PC-9 (cell line): ENCODE measurements at regions not wholly inside any gene's neighbourhood (a gene's known extent, or its start where the extent isn't known, plus 50 kb on each side); places are given as distances from the start of the nearest gene placed in this dataset.
"Not testable (repeated sequence)": the region's sequence is repeated elsewhere in the genome, so short reads cannot be mapped to it uniquely, and the experiment has no call there.

Source experiments
- BruUV-seq: library from RNA; stranded (reverse); fragments of 400-500 nt; replicated peaks from 2 replicates; lab custom pipeline; 2021; lab: Mats Ljungman, UMichigan
- CTCF ChIA-PET: fragments of 300-600 bp; sonication (Branson Sonifier 250); formaldehyde crosslinking; loops from one replicate; lab custom pipeline; 2022; ENCODE audit warnings: antibody characterized with exemption; lab: Charles Lee
- POLR2A ChIA-PET: fragments of 300-600 bp; sonication (Branson Sonifier 250); formaldehyde crosslinking; loops from one replicate; lab custom pipeline; 2022; ENCODE audit warnings: antibody characterized with exemption; ENCODE audit not compliant: unreplicated experiment; lab: Charles Lee
- DNase-seq, 2 experiments: peaks; one replicate each; pipeline versions ENCODE4 v3.0.0 to v3.0.0-alpha.2; 2015 to 2022; ENCODE audit warnings: mixed read lengths in 1 of 2
- H2AFZ ChIP-seq: fragments of 200-600 bp; sonication (generic); 2 replicates; pipeline ENCODE4 v1.8.1; 2017; ENCODE audit warnings: antibody characterized with exemption
- H3F3A ChIP-seq: fragments of 200-600 bp; sonication (generic); 2 replicates; pipeline ENCODE4 v1.8.1; 2017; ENCODE audit warnings: antibody characterized with exemption, mild to moderate bottlenecking, low read depth; ENCODE audit not compliant: insufficient read depth
- H3K27ac ChIP-seq: fragments of 200-600 bp; sonication (generic); 2 replicates; pipeline ENCODE4 v1.6.1; 2016; ENCODE audit warnings: mixed run types
- H3K27me3 ChIP-seq: fragments of 200-600 bp; sonication (generic); 2 replicates; pipeline ENCODE4 v1.6.1; 2016; ENCODE audit warnings: low read depth, mixed run types; ENCODE audit not compliant: insufficient read depth
- H3K36me3 ChIP-seq: fragments of 200-600 bp; sonication (generic); 2 replicates; pipeline ENCODE4 v1.6.1; 2016; ENCODE audit warnings: low read depth, mixed run types
- H3K4me1 ChIP-seq: fragments of 200-600 bp; sonication (generic); replicated peaks from 2 replicates; pipeline ENCODE4 v1.6.1; 2016; ENCODE audit warnings: mixed run types; ENCODE audit not compliant: insufficient read depth
- H3K4me2 ChIP-seq: fragments of 200-600 bp; sonication (generic); 2 replicates; pipeline ENCODE4 v1.6.1; 2017; ENCODE audit warnings: mixed run types
- H3K4me3 ChIP-seq: fragments of 200-600 bp; sonication (generic); 2 replicates; pipeline ENCODE4 v1.6.1; 2016; ENCODE audit warnings: mixed run types
- H3K79me2 ChIP-seq: fragments of 200-600 bp; sonication (generic); 2 replicates; pipeline ENCODE4 v1.6.1; 2017; ENCODE audit warnings: low read depth, mixed run types
- H3K9me2 ChIP-seq: fragments of 200-600 bp; sonication (generic); 2 replicates; pipeline ENCODE4 v1.8.1; 2017; ENCODE audit warnings: mild to moderate bottlenecking; ENCODE audit not compliant: insufficient read depth
- H3K9me3 ChIP-seq: fragments of 200-600 bp; sonication (generic); 2 replicates; pipeline ENCODE4 v1.8.1; 2016; ENCODE audit warnings: low read depth; ENCODE audit not compliant: insufficient read depth
- H4K20me1 ChIP-seq: fragments of 200-600 bp; sonication (generic); 2 replicates; pipeline ENCODE4 v1.8.1; 2017; ENCODE audit not compliant: insufficient read depth
- CTCF ChIP-seq: fragments of 200-600 bp; sonication (generic); conservative IDR thresholded peaks from 2 replicates; pipeline ENCODE4 v1.6.1; 2017; ENCODE audit warnings: mixed run types, antibody characterized with exemption, mild to moderate bottlenecking, moderate library complexity
- EZH2 ChIP-seq: fragments of 200-600 bp; sonication (generic); IDR thresholded peaks from 2 replicates; pipeline ENCODE4 v1.8.0; 2017; ENCODE audit warnings: antibody characterized with exemption, low read depth
- intact Hi-C: fragments of 100-400 bp; cut with micrococcal nuclease; formaldehyde crosslinking; loops from one replicate; pipeline ENCODE4 v1.10.0; 2022; ENCODE audit not compliant: unreplicated experiment

GRCh38 chr4:160362478-160362877, 1259.6 kb downstream of the RAPGEF2 start:
- Histone ChIP-seq H3F3A (no peaks in the 10 kb centered on the region), H3K79me2 (no peaks in the 10 kb centered on the region), H3K4me3 (no peak overlapping the region), H3K27ac (no peak overlapping the region), H3K9me2 (no peaks in the 10 kb centered on the region), H3K36me3 (no peaks in the 10 kb centered on the region), H2AFZ (no peak overlapping the region), H3K9me3 (0 out of 2 replicates have a peak, but pooled peaks cover 9% of the 10 kb centered on the region), H3K4me1 (peaks cover 17% of the 10 kb centered on the region), H4K20me1 (no peaks in the 10 kb centered on the region), H3K27me3 (no peaks in the 10 kb centered on the region), H3K4me2 (no peak overlapping the region)
- TF ChIP-seq CTCF (no peak), EZH2 (no peak)
- CTCF ChIA-PET: no interaction called here
- DNase-seq: no peak
- POLR2A ChIA-PET: no interaction called here
- intact Hi-C loops: loop anchor here (10.0 kb wide), 1 partner anchor 878 kb away; no protein-coding TSS in a partner anchor
- no TSS peak for BruUV-seq

- Histone ChIP-seq H3K4me3 (no peak overlapping the region), H3F3A (no peaks in the 10 kb centered on the region), H3K27ac (no peak overlapping the region), H3K4me1 (peaks cover 17% of the 10 kb centered on the region), H3K9me2 (no peaks in the 10 kb centered on the region), H3K9me3 (0 out of 2 replicates have a peak, but pooled peaks cover 9% of the 10 kb centered on the region), H3K4me2 (no peak overlapping the region), H2AFZ (no peak overlapping the region), H3K36me3 (no peaks in the 10 kb centered on the region), H4K20me1 (no peaks in the 10 kb centered on the region), H3K27me3 (no peaks in the 10 kb centered on the region), H3K79me2 (no peaks in the 10 kb centered on the region)
- intact Hi-C loops: loop anchor here (10.0 kb wide), 1 partner anchor 879 kb away; no protein-coding TSS in a partner anchor
- no TSS peak for BruUV-seq
- TF ChIP-seq EZH2 (no peak), CTCF (no peak)
- no peak for DNase-seq
- ChIA-PET CTCF (no interaction called here), POLR2A (no interaction called here)
Measured at GRCh38 chr4:160364217-160364616, 1261.3 kb downstream of the RAPGEF2 start.

GRCh38 chr4:160364665-160365064, 1261.8 kb downstream of the RAPGEF2 start:
- BruUV-seq, H3F3A ChIP-seq, CTCF ChIA-PET, H2AFZ ChIP-seq, POLR2A ChIA-PET, H3K36me3 ChIP-seq, H3K9me3 ChIP-seq, H3K9me2 ChIP-seq, H4K20me1 ChIP-seq, H3K79me2 ChIP-seq, H3K27ac ChIP-seq, H3K4me3 ChIP-seq, H3K27me3 ChIP-seq: not testable (repeated sequence)
- 0 out of 2 replicates have a peak overlapping the region, but pooled peaks have one; percentile 39 for H3K4me2 ChIP-seq
- peak in 1 of 2 experiments; percentile 12 for DNase-seq
- H3K4me1 ChIP-seq: peaks cover 17% of the 10 kb centered on the region
- intact Hi-C loops: loop anchor here (5.0 to 10.0 kb wide), 2 partner anchors 417 to 880 kb away; no protein-coding TSS in a partner anchor

- CTCF ChIA-PET, H3K9me2 ChIP-seq, H3F3A ChIP-seq, H3K79me2 ChIP-seq, H3K9me3 ChIP-seq, H3K4me3 ChIP-seq, BruUV-seq, H4K20me1 ChIP-seq, POLR2A ChIA-PET, H3K27me3 ChIP-seq, H2AFZ ChIP-seq, H3K27ac ChIP-seq, H3K36me3 ChIP-seq: not testable (repeated sequence)
- Histone ChIP-seq H3K4me1 (peaks cover 17% of the 10 kb centered on the region), H3K4me2 (peak overlapping the region; percentile 39)
- intact Hi-C loops: loop anchor here (5.0 to 10.0 kb wide), 2 partner anchors 418 to 881 kb away; no protein-coding TSS in a partner anchor
- peak in 1 of 2 experiments; percentile 3 for DNase-seq
Measured at GRCh38 chr4:160365383-160365782, 1262.5 kb downstream of the RAPGEF2 start.
